Endodermal cell (in vitro differentiated cells): ENCODE measurements at regions not wholly inside any gene's neighbourhood (a gene's known extent, or its start where the extent isn't known, plus 50 kb on each side); places are given as distances from the start of the nearest gene placed in this dataset.

ENCODE experiments used
- DNase-seq: peaks from one replicate; pipeline ENCODE4 v3.0.0-alpha.2; 2017
- H3K27ac ChIP-seq: 2 replicates; pipeline ENCODE4 v1.5.1; 2013; ENCODE audit warnings: mild to moderate bottlenecking, low read depth, low read length, moderate library complexity
- H3K27me3 ChIP-seq: 2 replicates; pipeline ENCODE4 v1.6.1; 2013; ENCODE audit warnings: mild to moderate bottlenecking, low read length, moderate library complexity; ENCODE audit not compliant: insufficient read depth, control insufficient read depth, poor library complexity, severe bottlenecking
- H3K36me3 ChIP-seq: 2 replicates; pipeline ENCODE4 v1.7.0; 2013; ENCODE audit warnings: mild to moderate bottlenecking, low read length, moderate library complexity; ENCODE audit not compliant: control insufficient read depth, insufficient read depth
- H3K4me1 ChIP-seq: one replicate; pipeline ENCODE4 v1.7.0; 2013; ENCODE audit warnings: low read length; ENCODE audit not compliant: control insufficient read depth, insufficient read depth
- H3K4me3 ChIP-seq: 2 replicates; pipeline ENCODE4 v1.5.1; 2013; ENCODE audit warnings: mild to moderate bottlenecking, low read length, moderate library complexity
- H3K9ac ChIP-seq: 2 replicates; pipeline ENCODE4 v1.6.1; 2013; ENCODE audit warnings: mild to moderate bottlenecking, low read length, moderate library complexity; ENCODE audit not compliant: poor library complexity, severe bottlenecking; ENCODE audit errors: extremely low read depth
- H3K9me3 ChIP-seq: 2 replicates; pipeline ENCODE4 v1.6.1; 2013; ENCODE audit warnings: mild to moderate bottlenecking, low read length, moderate library complexity; ENCODE audit not compliant: control insufficient read depth
- H3K27ac Mint-ChIP-seq: 2 replicates; pipeline ENCODE4 v1.8.0; 2020; ENCODE audit warnings: mixed read lengths
- H3K27me3 Mint-ChIP-seq: 2 replicates; pipeline ENCODE4 v1.8.0; 2021; ENCODE audit warnings: mild to moderate bottlenecking, mixed read lengths; ENCODE audit not compliant: insufficient read depth
- H3K36me3 Mint-ChIP-seq: 2 replicates; pipeline ENCODE4 v1.8.0; 2020; ENCODE audit warnings: low read depth, mixed read lengths
- H3K4me1 Mint-ChIP-seq: 2 replicates; pipeline ENCODE4 v1.8.0; 2020; ENCODE audit warnings: mixed read lengths
- H3K4me3 Mint-ChIP-seq: 2 replicates; pipeline ENCODE4 v1.8.0; 2020; ENCODE audit warnings: mild to moderate bottlenecking, moderate library complexity, mixed read lengths
- H3K9me3 Mint-ChIP-seq: 2 replicates; pipeline ENCODE4 v1.8.0; 2020; ENCODE audit warnings: mild to moderate bottlenecking, mixed read lengths
- WGBS, 2 experiments: methylation state at CpG; one replicate each; pipeline versions ENCODE4 v1.1.5 to v1.1.7; 2013; ENCODE audit warnings: missing lambda C conversion rate in 2 of 2, mixed read lengths in 1 of 2; ENCODE audit not compliant: insufficient coverage in 1 of 2, insufficient read length in 1 of 2; 5-methylcytosine and 5-hydroxymethylcytosine counted together
- TF ChIP-seq, protein P1 (sequence below): fragments of 200-600 bp; sonication (generic); conservative IDR thresholded peaks from 2 replicates; pipeline ENCODE4 v1.5.0; 2021; ENCODE audit warnings: antibody characterized with exemption, mild to moderate bottlenecking

DNA sequence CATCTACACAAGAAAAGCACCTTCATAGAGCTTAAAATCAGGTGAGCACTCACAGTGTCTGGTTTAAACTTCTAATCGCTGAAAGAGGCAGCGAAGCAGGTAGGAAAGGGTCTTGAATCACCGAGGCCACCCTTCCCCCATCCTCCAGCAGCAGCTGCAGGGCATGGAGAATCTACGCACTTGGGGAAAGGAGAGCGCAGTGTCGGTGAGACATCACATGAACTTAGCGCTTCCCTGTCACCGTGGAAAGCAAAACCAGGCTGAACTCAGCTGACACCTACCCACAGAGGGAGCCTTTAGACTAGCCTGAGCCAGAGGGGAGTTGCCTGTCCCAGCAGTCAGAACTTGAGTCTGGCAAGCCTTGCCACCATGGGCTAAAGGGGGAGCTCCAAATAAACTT, 197.2 kb upstream of the ZFP42 start:
- peak; percentile 71 for DNase-seq

DNA sequence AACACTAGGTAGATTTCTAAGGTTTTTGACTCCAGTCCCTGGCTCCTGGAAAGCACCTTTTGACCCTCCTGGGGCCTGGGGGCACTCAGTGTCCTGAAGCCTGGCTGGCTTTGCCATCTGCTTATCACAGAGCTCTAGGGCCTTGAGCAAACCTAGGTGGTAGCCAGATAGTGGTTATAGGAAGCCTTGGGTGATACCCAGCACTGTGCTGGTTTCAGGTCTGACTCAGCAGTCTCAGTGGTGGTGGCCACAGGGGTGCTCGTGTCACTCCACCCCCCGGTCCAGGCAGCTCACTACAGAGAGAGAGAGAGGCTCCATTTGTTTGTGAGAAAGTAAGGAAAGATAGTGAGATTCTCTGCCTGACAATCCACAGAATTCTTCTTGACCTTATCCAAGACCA, 195.8 kb upstream of the ZFP42 start:
- no peaks in the 10 kb centered on the region for H3K36me3 ChIP-seq
- TF ChIP-seq, protein P1, sequence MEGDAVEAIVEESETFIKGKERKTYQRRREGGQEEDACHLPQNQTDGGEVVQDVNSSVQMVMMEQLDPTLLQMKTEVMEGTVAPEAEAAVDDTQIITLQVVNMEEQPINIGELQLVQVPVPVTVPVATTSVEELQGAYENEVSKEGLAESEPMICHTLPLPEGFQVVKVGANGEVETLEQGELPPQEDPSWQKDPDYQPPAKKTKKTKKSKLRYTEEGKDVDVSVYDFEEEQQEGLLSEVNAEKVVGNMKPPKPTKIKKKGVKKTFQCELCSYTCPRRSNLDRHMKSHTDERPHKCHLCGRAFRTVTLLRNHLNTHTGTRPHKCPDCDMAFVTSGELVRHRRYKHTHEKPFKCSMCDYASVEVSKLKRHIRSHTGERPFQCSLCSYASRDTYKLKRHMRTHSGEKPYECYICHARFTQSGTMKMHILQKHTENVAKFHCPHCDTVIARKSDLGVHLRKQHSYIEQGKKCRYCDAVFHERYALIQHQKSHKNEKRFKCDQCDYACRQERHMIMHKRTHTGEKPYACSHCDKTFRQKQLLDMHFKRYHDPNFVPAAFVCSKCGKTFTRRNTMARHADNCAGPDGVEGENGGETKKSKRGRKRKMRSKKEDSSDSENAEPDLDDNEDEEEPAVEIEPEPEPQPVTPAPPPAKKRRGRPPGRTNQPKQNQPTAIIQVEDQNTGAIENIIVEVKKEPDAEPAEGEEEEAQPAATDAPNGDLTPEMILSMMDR: no peak
- Mint-ChIP-seq H3K4me1 (no peaks in the 10 kb centered on the region), H3K36me3 (no peaks in the 10 kb centered on the region), H3K9me3 (no peaks in the 10 kb centered on the region), H3K27ac (no peak overlapping the region), H3K27me3 (no peaks in the 10 kb centered on the region), H3K4me3 (no peak overlapping the region)
- no peak for DNase-seq
- no peaks in the 10 kb centered on the region for H3K27me3 ChIP-seq
- no peaks in the 10 kb centered on the region for H3K4me1 ChIP-seq
- WGBS, 2 experiments: 91% methylated on average over 2 of the region's 2 CpGs; no CpG with 5 or more reads in 1 of the 2 experiments
- H3K9ac ChIP-seq: no peak overlapping the region
- no peak overlapping the region for H3K4me3 ChIP-seq
- H3K27ac ChIP-seq: no peak overlapping the region
- H3K9me3 ChIP-seq: peaks cover 1% of the 10 kb centered on the region

More for the DNA sequence above, 197.2 kb upstream of the ZFP42 start:
- no peaks in the 10 kb centered on the region for H3K27me3 Mint-ChIP-seq
- H3K9me3 Mint-ChIP-seq: no peaks in the 10 kb centered on the region
- TF ChIP-seq, protein P1: peak; percentile 48
- H3K27ac Mint-ChIP-seq: no peak overlapping the region
- H3K36me3 Mint-ChIP-seq: no peaks in the 10 kb centered on the region
- H3K4me3 Mint-ChIP-seq: no peak overlapping the region
- Histone ChIP-seq H3K9me3 (no peaks in the 10 kb centered on the region), H3K4me3 (no peak overlapping the region), H3K9ac (no peak overlapping the region), H3K27ac (no peak overlapping the region), H3K4me1 (no peaks in the 10 kb centered on the region), H3K27me3 (no peaks in the 10 kb centered on the region), H3K36me3 (no peaks in the 10 kb centered on the region)
- H3K4me1 Mint-ChIP-seq: no peaks in the 10 kb centered on the region
- WGBS, 2 experiments: 84 to 88% methylated on average over 7 to 8 of the region's 8 CpGs

DNA sequence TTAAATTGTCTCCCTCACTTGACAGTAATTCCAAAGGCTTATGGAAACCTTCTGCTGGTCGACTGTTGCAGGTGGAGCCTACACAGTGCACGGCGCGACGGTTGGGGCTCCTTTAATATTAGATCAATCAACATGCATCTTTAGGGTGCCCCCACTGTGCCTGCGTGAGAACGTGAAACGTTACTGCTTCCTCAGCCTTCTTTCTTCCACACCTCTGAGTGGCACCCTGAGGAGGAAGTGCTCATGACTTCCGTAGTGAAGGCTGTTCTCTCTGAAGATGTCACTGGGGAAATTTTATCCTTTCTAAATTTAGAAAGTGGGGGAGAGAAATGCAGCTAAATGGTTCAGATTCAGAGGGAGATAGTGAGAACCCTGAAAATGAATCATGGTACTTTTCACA, 184.0 kb upstream of the ZFP42 start:
- Mint-ChIP-seq H3K27ac (no peak overlapping the region), H3K36me3 (no peaks in the 10 kb centered on the region), H3K4me1 (no peaks in the 10 kb centered on the region), H3K27me3 (no peaks in the 10 kb centered on the region), H3K4me3 (no peak overlapping the region), H3K9me3 (no peaks in the 10 kb centered on the region)
- Histone ChIP-seq H3K36me3 (no peaks in the 10 kb centered on the region), H3K4me1 (no peaks in the 10 kb centered on the region), H3K4me3 (no peak overlapping the region), H3K9me3 (no peaks in the 10 kb centered on the region), H3K27me3 (no peaks in the 10 kb centered on the region), H3K27ac (no peak overlapping the region), H3K9ac (no peak overlapping the region)
- TF ChIP-seq, protein P1: no peak
- no peak for DNase-seq
- 58 to 80% methylated on average over 4 to 9 of the region's 9 CpGs for WGBS, 2 experiments
